Trophoblast cell (in vitro differentiated cells and primary cell): ENCODE measurements at regions not wholly inside any gene's neighbourhood (a gene's known extent, or its start where the extent isn't known, plus 50 kb on each side); places are given as distances from the start of the nearest gene placed in this dataset.
"Not testable (repeated sequence)": the region's sequence is repeated elsewhere in the genome, so short reads cannot be mapped to it uniquely, and the experiment has no call there.

Experiments
- DNase-seq, 2 donors: peaks; one replicate each; pipeline ENCODE4 v3.0.0-alpha.2; 2016
- H2AFZ ChIP-seq: 2 replicates; pipeline ENCODE4 v1.6.1; 2013; ENCODE audit warnings: low read length, moderate library complexity, mild to moderate bottlenecking; ENCODE audit not compliant: insufficient read depth, poor library complexity
- H2AK5ac ChIP-seq: 2 replicates; pipeline ENCODE4 v1.6.1; 2013; ENCODE audit warnings: mild to moderate bottlenecking, low read length
- H2BK120ac ChIP-seq: 2 replicates; pipeline ENCODE4 v1.6.1; 2013; ENCODE audit warnings: low read length, mild to moderate bottlenecking, moderate library complexity; ENCODE audit not compliant: insufficient read depth, poor library complexity
- H2BK12ac ChIP-seq: 2 replicates; pipeline ENCODE4 v1.6.1; 2013; ENCODE audit warnings: mild to moderate bottlenecking, low read length, moderate library complexity
- H2BK5ac ChIP-seq: 2 replicates; pipeline ENCODE4 v1.6.1; 2013; ENCODE audit warnings: low read length, low read depth, moderate library complexity, mild to moderate bottlenecking; ENCODE audit not compliant: poor library complexity
- H3K14ac ChIP-seq: 2 replicates; pipeline ENCODE4 v1.6.1; 2013; ENCODE audit warnings: mild to moderate bottlenecking, low read length
- H3K18ac ChIP-seq: 2 replicates; pipeline ENCODE4 v1.6.1; 2013; ENCODE audit warnings: mild to moderate bottlenecking, low read length
- H3K23ac ChIP-seq: 2 replicates; pipeline ENCODE4 v1.6.1; 2013; ENCODE audit warnings: low read length
- H3K27ac ChIP-seq: 2 replicates; pipeline ENCODE4 v1.5.1; 2013; ENCODE audit warnings: low read depth, mild to moderate bottlenecking, inconsistent platforms, low read length, moderate library complexity
- H3K27me3 ChIP-seq: 2 replicates; pipeline ENCODE4 v1.6.1; 2013; ENCODE audit warnings: inconsistent platforms, mild to moderate bottlenecking, low read length, moderate library complexity; ENCODE audit not compliant: insufficient read depth
- H3K36me3 ChIP-seq, 2 experiments: 1 replicate in 1 of 2; 2 replicates in 1 of 2; pipeline ENCODE4 v1.6.1; 2013; ENCODE audit warnings: low read length in 2 of 2, mild to moderate bottlenecking in 2 of 2, moderate library complexity in 1 of 2; ENCODE audit not compliant: insufficient read depth in 2 of 2, control insufficient read depth in 1 of 2
- H3K4ac ChIP-seq: 2 replicates; pipeline ENCODE4 v1.6.1; 2013; ENCODE audit warnings: low read depth, mild to moderate bottlenecking, low read length, moderate library complexity
- H3K4me1 ChIP-seq, 2 experiments: 1 replicate in 1 of 2; 2 replicates in 1 of 2; pipeline ENCODE4 v1.6.1; 2013; ENCODE audit warnings: low read length in 2 of 2, mild to moderate bottlenecking in 2 of 2, moderate library complexity in 1 of 2; ENCODE audit not compliant: insufficient read depth in 2 of 2, control insufficient read depth in 1 of 2
- H3K4me2 ChIP-seq: 2 replicates; pipeline ENCODE4 v1.6.1; 2013; ENCODE audit warnings: inconsistent platforms, mild to moderate bottlenecking, low read length, moderate library complexity
- H3K4me3 ChIP-seq: 2 replicates; pipeline ENCODE4 v1.5.1; 2013; ENCODE audit warnings: mild to moderate bottlenecking, low read depth, low read length, inconsistent platforms
- H3K79me1 ChIP-seq: one replicate; pipeline ENCODE4 v1.6.1; 2013; ENCODE audit warnings: low read length
- H3K79me2 ChIP-seq: 2 replicates; pipeline ENCODE4 v1.6.1; 2013; ENCODE audit warnings: low read length, mild to moderate bottlenecking; ENCODE audit not compliant: control insufficient read depth, insufficient read depth, poor library complexity
- H3K9ac ChIP-seq: 2 replicates; pipeline ENCODE4 v1.6.1; 2013; ENCODE audit warnings: mild to moderate bottlenecking, low read length
- H3K9me3 ChIP-seq: 2 replicates; pipeline ENCODE4 v1.6.1; 2013; ENCODE audit warnings: low read depth, mild to moderate bottlenecking, control low read depth, inconsistent platforms, low read length; ENCODE audit not compliant: insufficient read depth
- H4K12ac ChIP-seq: 2 replicates; pipeline ENCODE4 v1.6.1; 2013; ENCODE audit warnings: low read depth, mild to moderate bottlenecking, low read length, moderate library complexity
- H4K8ac ChIP-seq: 2 replicates; pipeline ENCODE4 v1.6.1; 2013; ENCODE audit warnings: low read depth, mild to moderate bottlenecking, low read length, moderate library complexity
- H4K91ac ChIP-seq: one replicate; pipeline ENCODE4 v1.6.1; 2013; ENCODE audit warnings: low read depth, mild to moderate bottlenecking, low read length, moderate library complexity
- WGBS: extraction: QIAGEN DNeasy Blood & Tissue Kit; methylation state at CpG from one replicate; pipeline ENCODE4 v1.1.7; 2013; ENCODE audit warnings: missing lambda C conversion rate; ENCODE audit not compliant: insufficient read length, insufficient coverage; ENCODE audit errors: extremely low coverage; 5-methylcytosine and 5-hydroxymethylcytosine counted together

GRCh38 chr6:168168330-168168729 lies 89.3 kb upstream of the FRMD1 start:
- H3K79me2 ChIP-seq, H3K36me3 ChIP-seq, DNase-seq, H3K27me3 ChIP-seq, H3K4me2 ChIP-seq, H2AFZ ChIP-seq, H3K18ac ChIP-seq, H3K4me1 ChIP-seq, H4K12ac ChIP-seq, H3K9me3 ChIP-seq, H3K79me1 ChIP-seq, H3K14ac ChIP-seq, H3K23ac ChIP-seq, H3K4me3 ChIP-seq, H3K9ac ChIP-seq, H4K8ac ChIP-seq, H2BK12ac ChIP-seq, H3K27ac ChIP-seq, H3K4ac ChIP-seq, H4K91ac ChIP-seq, H2AK5ac ChIP-seq, H2BK120ac ChIP-seq, H2BK5ac ChIP-seq: not testable (repeated sequence)
- WGBS, result no CpG with 5 or more reads among the region's 13 CpGs

GRCh38 chr6:168167431-168168315 lies 88.7 kb upstream of the FRMD1 start:
- H3K4ac ChIP-seq, result no peak overlapping the region
- DNase-seq, result no peak
- no peaks in the 10 kb centered on the region for H3K27me3 ChIP-seq
- H3K4me3 ChIP-seq, result no peak overlapping the region
- peaks cover 8% of the 10 kb centered on the region in 2 experiments for H3K4me1 ChIP-seq
- no peaks in the 10 kb centered on the region for H3K79me2 ChIP-seq
- no peak overlapping the region for H4K12ac ChIP-seq
- no peaks in the 10 kb centered on the region for H3K79me1 ChIP-seq
- H3K23ac ChIP-seq, result no peak overlapping the region
- H4K91ac ChIP-seq, result no peak overlapping the region
- H4K8ac ChIP-seq, result no peak overlapping the region
- H2AFZ ChIP-seq, result no peak overlapping the region
- no peak overlapping the region for H3K18ac ChIP-seq
- no peak overlapping the region for H3K14ac ChIP-seq
- no CpG with 5 or more reads among the region's 12 CpGs for WGBS
- H3K36me3 ChIP-seq, result no peaks in the 10 kb centered on the region
- no peak overlapping the region for H2BK5ac ChIP-seq
- H2BK12ac ChIP-seq, result no peak overlapping the region
- H2BK120ac ChIP-seq, result no peak overlapping the region
- H3K9me3 ChIP-seq, result peaks cover 7% of the 10 kb centered on the region
- no peak overlapping the region for H2AK5ac ChIP-seq
- no peak overlapping the region for H3K27ac ChIP-seq
- H3K4me2 ChIP-seq, result no peak overlapping the region
- no peak overlapping the region for H3K9ac ChIP-seq

GRCh38 chr6:168166627-168167026 lies 87.6 kb upstream of the FRMD1 start:
- no peaks in the 10 kb centered on the region for H3K79me1 ChIP-seq
- H2BK5ac ChIP-seq, result no peak overlapping the region
- H2AFZ ChIP-seq, result no peak overlapping the region
- H3K4me3 ChIP-seq, result no peak overlapping the region
- H3K4me2 ChIP-seq, result no peak overlapping the region
- no CpG with 5 or more reads among the region's 7 CpGs for WGBS
- H3K4ac ChIP-seq, result no peak overlapping the region
- no peaks in the 10 kb centered on the region for H3K27me3 ChIP-seq
- H3K9ac ChIP-seq, result no peak overlapping the region
- H2BK12ac ChIP-seq, result no peak overlapping the region
- peaks cover 8% of the 10 kb centered on the region in 2 experiments for H3K4me1 ChIP-seq
- H3K14ac ChIP-seq, result no peak overlapping the region
- no peak overlapping the region for H3K23ac ChIP-seq
- H4K91ac ChIP-seq, result no peak overlapping the region
- H2BK120ac ChIP-seq, result no peak overlapping the region
- no peak overlapping the region for H2AK5ac ChIP-seq
- peaks cover 7% of the 10 kb centered on the region for H3K9me3 ChIP-seq
- H3K27ac ChIP-seq, result no peak overlapping the region
- no peak overlapping the region for H4K8ac ChIP-seq
- no peaks in the 10 kb centered on the region for H3K36me3 ChIP-seq
- H4K12ac ChIP-seq, result no peak overlapping the region
- no peak for DNase-seq
- H3K18ac ChIP-seq, result no peak overlapping the region
- no peaks in the 10 kb centered on the region for H3K79me2 ChIP-seq

- Histone ChIP-seq H2BK12ac (no peak overlapping the region), H3K79me2 (no peaks in the 10 kb centered on the region), H3K4ac (no peak overlapping the region)
Observed at GRCh38 chr6:168165891-168166290, 86.9 kb upstream of the FRMD1 start.

More at GRCh38 chr6:168165891-168166290, 86.9 kb upstream of the FRMD1 start:
- Histone ChIP-seq H3K4me2 (no peak overlapping the region), H2BK120ac (no peak overlapping the region), H2AFZ (no peak overlapping the region), H3K27me3 (no peaks in the 10 kb centered on the region), H3K4me3 (no peak overlapping the region), H3K23ac (no peak overlapping the region), H4K8ac (no peak overlapping the region), H3K27ac (no peak overlapping the region), H3K9me3 (peaks cover 7% of the 10 kb centered on the region), H3K4me1 (peaks cover 8% of the 10 kb centered on the region in 2 experiments), H3K79me1 (no peaks in the 10 kb centered on the region), H4K12ac (no peak overlapping the region), H3K14ac (no peak overlapping the region), H3K9ac (no peak overlapping the region), H2AK5ac (no peak overlapping the region), H4K91ac (no peak overlapping the region), H3K36me3 (no peaks in the 10 kb centered on the region), H3K18ac (no peak overlapping the region), H2BK5ac (no peak overlapping the region)
- no CpG with 5 or more reads among the region's 6 CpGs for WGBS
- no peak for DNase-seq
